Ishikawa (cell line): ENCODE measurements at regions not wholly inside any gene's neighbourhood (a gene's known extent, or its start where the extent isn't known, plus 50 kb on each side); places are given as distances from the start of the nearest gene placed in this dataset.

Experiments used
- CEBPB ChIP-seq: IDR thresholded peaks from 2 replicates; pipeline ENCODE4 v1.6.1; 2012
- CREB1 ChIP-seq: IDR thresholded peaks from 2 replicates; pipeline ENCODE4 v1.6.1; 2012; ENCODE audit warnings: low read depth
- EGR1 ChIP-seq: IDR thresholded peaks from 2 replicates; pipeline ENCODE4 v1.6.1; 2012
- EP300 ChIP-seq: IDR thresholded peaks from 2 replicates; pipeline ENCODE4 v1.6.1; 2012; ENCODE audit warnings: borderline replicate concordance
- FOXM1 ChIP-seq: IDR thresholded peaks from 2 replicates; pipeline ENCODE4 v1.6.1; 2012; ENCODE audit warnings: low read depth, borderline replicate concordance
- MAX ChIP-seq: IDR thresholded peaks from 2 replicates; pipeline ENCODE4 v1.6.1; 2012
- NFIC ChIP-seq: IDR thresholded peaks from 2 replicates; pipeline ENCODE4 v1.6.1; 2012
- RAD21 ChIP-seq: IDR thresholded peaks from 2 replicates; pipeline ENCODE4 v1.6.1; 2012; ENCODE audit warnings: low read depth
- REST ChIP-seq: IDR thresholded peaks from 2 replicates; pipeline ENCODE4 v1.6.1; 2012; ENCODE audit warnings: low read depth, mild to moderate bottlenecking
- TAF1 ChIP-seq: IDR thresholded peaks from 2 replicates; pipeline ENCODE4 v1.6.1; 2012; ENCODE audit warnings: low read depth, mild to moderate bottlenecking
- TCF12 ChIP-seq: IDR thresholded peaks from 2 replicates; pipeline ENCODE4 v1.6.1; 2012; ENCODE audit warnings: low read depth
- TEAD4 ChIP-seq: IDR thresholded peaks from 2 replicates; pipeline ENCODE4 v1.6.1; 2012
- USF1 ChIP-seq: IDR thresholded peaks from 2 replicates; pipeline ENCODE4 v1.6.1; 2012
- YY1 ChIP-seq: IDR thresholded peaks from 2 replicates; pipeline ENCODE4 v1.6.1; 2012; ENCODE audit warnings: low read depth
- ZBTB7A ChIP-seq: IDR thresholded peaks from 2 replicates; pipeline ENCODE4 v1.6.1; 2012; ENCODE audit warnings: low read depth

DNA sequence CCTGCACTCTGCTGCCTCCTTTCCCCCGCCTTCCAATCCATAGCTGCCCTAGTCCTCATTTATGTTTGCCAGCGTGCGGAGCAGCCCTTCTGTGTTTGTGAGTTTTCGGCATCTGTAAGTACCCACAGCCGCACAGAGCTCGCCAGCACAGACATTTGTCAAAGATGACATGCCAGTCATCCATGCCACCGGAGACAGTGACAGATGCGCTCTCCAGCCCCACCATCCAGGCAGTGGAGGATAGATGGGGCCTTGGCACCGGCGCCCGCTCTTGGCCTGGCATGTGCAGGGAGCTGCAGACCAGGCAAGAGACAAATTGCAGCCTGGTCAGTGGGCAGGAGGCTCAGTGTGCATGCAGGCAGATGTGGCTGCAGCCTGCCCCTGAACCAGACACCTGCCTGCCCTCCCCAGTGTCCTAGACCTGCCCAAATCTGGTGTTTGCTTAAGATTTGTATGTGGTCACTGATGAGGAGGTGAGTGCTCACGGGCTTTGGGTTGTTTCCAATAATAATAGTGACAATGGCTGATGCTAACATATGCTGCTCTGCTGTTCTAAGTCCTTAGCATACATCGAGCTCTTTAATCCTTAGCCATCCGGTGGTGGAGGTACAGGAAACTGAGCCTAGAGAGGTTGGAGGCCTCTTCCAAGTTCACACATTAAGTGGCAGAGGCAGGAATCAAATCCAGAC is 78.1 kb downstream of the UNC5CL start:
- TF ChIP-seq MAX (no peak), TAF1 (no peak), USF1 (no peak), EP300 (no peak), CREB1 (no peak), NFIC (no peak), EGR1 (no peak), TEAD4 (no peak), YY1 (no peak), FOXM1 (no peak), TCF12 (no peak), CEBPB (no peak), REST (no peak), ZBTB7A (no peak), RAD21 (no peak)

DNA sequence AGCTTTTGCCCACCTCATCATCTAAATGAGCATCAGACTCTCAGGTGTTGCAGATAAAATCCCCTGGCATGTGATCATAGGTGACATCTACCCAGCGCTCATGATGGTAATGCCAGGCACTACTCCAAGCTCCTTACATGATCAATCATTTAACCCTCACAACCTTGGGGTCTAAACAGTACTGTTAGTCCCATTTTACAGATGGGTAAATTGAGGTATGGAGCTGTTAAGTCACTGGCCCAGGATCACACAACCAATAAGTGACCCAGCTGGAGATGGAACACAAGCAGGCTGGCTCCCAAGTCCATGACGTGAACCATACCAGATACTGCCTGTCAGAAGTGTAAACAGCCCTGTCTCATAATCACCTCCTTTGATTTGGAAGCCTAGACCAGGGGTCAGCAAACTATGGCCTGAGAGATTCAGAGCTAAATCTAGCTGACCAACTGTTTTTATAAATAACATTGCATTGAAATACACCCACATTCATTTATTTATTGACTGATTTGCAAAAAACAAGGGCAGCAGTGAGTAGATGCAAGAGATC is 79.2 kb downstream of the UNC5CL start:
- TF ChIP-seq CEBPB (no peak), EGR1 (no peak), ZBTB7A (no peak), CREB1 (no peak), YY1 (no peak), RAD21 (no peak), TCF12 (no peak), NFIC (no peak), TAF1 (no peak), MAX (no peak), USF1 (no peak), TEAD4 (no peak)

DNA sequence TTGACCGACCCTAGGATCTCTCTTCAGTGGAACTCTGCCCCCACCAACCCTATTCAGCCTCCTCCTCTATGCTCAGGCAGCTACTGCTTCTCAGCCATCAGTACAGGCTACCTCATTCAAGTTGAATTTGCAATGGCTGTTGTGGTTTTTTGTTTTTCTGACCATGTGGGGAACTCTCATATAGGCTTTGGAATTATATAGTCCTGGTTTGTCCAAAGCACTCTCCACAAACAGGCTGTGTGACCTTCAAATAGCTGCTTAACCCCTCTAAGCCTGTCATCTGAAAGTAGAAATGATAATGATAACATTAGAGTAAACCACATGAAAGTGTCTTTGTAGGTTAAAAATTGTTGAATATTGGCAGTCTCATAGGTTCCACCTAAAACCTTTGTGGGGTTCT is 80.3 kb downstream of the UNC5CL start:
- TF ChIP-seq MAX (no peak), NFIC (no peak), USF1 (no peak), FOXM1 (no peak), TAF1 (no peak), CEBPB (no peak), TCF12 (no peak), ZBTB7A (no peak), RAD21 (no peak), EGR1 (no peak), YY1 (no peak), CREB1 (no peak)

DNA sequence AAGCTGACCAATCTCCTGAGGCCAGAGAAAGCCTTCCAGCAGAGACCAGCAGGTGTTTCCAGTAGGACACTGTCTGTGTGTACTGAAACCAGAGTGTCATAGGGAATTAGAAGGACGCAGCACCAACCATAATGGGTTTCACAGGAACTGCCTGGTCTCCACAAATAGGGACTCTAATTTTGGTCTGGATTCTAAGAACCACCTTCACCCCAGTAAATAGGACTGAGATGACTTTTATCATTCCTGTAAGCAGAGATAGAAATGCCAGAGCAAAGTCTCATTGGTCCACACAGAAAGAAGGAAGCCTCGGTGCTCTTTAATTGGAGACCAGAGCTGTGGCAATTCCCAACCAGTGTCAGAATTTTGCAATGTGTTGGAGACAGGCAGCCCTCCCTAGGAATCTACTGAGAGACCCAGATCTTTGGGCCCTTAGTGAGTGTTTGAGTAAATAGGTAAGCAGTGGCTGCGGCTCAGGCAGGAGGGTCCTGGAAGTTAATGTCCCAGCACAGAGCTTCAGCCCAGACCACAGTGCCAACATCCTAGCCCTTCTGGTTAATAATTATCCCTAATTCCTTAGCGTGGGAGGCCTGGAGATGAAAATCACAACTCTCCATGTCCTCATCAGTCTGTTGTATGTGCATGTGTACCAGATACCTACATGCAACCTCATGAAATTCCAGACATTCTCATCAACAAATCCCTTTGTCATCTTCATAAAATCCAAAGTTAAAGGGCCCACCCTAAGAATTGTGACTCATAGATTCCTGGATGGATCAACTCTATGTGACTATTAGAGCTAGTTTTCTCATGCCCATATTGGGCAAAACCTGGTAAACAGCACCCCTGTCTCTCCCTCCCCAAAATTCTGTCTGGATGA is 81.2 kb downstream of the UNC5CL start:
- no peak for TF ChIP-seq YY1
- TF ChIP-seq EP300 = no peak
- no peak for TF ChIP-seq REST
- TF ChIP-seq RAD21 = no peak
- TF ChIP-seq TAF1 = no peak

DNA sequence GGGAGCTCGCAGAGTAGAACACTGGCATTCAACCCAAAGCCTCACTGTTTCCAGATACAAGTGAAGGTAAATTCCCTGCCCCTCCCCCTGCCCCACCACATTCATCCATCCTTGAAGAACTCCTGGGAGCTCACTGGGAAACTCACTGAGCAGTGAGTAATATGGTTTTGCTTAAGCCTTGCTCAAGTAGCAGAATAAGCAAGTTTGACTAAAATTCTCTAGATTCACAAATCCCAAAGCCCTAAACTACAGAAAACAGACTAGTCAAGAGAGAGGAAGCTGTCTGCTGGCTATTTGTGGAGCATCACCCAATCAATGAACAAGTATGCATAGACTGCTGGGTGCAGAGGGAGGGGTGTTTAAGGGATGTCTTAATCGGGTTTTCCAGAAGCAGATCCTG is 82.1 kb downstream of the UNC5CL start:
- no peak for TF ChIP-seq EP300
- TF ChIP-seq TEAD4 = no peak
- no peak for TF ChIP-seq NFIC
- TF ChIP-seq USF1 = no peak
- TF ChIP-seq TAF1 = no peak
- no peak for TF ChIP-seq YY1
- no peak for TF ChIP-seq TCF12
- no peak for TF ChIP-seq FOXM1
- TF ChIP-seq CEBPB = no peak
- TF ChIP-seq CREB1 = no peak
- no peak for TF ChIP-seq EGR1
- no peak for TF ChIP-seq MAX
- no peak for TF ChIP-seq ZBTB7A
- no peak for TF ChIP-seq REST
- no peak for TF ChIP-seq RAD21
